ENCODE measurements at regions not wholly inside any gene's neighbourhood (a gene's known extent, or its start where the extent isn't known, plus 50 kb on each side); places are given as distances from the start of the nearest gene placed in this dataset.

DNA sequence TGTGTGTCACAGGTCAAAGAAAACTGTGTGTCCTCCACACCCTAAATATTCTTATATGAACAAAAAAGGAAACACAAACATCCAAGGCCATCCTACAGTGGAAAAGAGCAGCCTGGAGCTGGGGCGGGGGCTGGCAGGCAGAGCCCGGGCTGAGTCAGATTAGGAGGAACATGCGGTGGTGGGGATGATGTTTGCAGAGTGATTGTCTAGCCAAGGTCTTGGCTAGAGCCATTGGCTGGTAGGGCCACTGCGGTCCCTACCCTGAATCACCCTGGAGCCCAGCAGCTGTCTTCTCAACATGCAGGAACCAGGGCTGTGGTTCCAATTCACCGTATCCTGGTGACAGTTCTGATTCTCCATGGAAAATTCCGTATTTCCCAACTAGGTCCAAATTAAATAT is 439.5 kb downstream of the FGF9 start:
- intact Hi-C loops (cut with DNase I; ENCODE audit: low total_unique reads), result no loop called here
- H3K36me3 ChIP-seq, result no peaks in the 10 kb centered on the region
- no peaks in the 10 kb centered on the region for H3K9me3 ChIP-seq
- peaks cover 0 to 4% of the 10 kb centered on the region in 2 donors for H3K27me3 ChIP-seq
- H3K27ac ChIP-seq, result no peak overlapping the region
- no peak for DNase-seq (ENCODE audit: low spot score in 2 of 2)
- H3K4me3 ChIP-seq, result no peak overlapping the region
- no peaks in the 10 kb centered on the region for H3K4me1 ChIP-seq
- TF ChIP-seq POLR2A (IDR thresholded peaks at IDR 0.05) (no peak), POLR2AphosphoS5 (IDR thresholded peaks at IDR 0.05) (no peak)
- TF ChIP-seq, protein P1, sequence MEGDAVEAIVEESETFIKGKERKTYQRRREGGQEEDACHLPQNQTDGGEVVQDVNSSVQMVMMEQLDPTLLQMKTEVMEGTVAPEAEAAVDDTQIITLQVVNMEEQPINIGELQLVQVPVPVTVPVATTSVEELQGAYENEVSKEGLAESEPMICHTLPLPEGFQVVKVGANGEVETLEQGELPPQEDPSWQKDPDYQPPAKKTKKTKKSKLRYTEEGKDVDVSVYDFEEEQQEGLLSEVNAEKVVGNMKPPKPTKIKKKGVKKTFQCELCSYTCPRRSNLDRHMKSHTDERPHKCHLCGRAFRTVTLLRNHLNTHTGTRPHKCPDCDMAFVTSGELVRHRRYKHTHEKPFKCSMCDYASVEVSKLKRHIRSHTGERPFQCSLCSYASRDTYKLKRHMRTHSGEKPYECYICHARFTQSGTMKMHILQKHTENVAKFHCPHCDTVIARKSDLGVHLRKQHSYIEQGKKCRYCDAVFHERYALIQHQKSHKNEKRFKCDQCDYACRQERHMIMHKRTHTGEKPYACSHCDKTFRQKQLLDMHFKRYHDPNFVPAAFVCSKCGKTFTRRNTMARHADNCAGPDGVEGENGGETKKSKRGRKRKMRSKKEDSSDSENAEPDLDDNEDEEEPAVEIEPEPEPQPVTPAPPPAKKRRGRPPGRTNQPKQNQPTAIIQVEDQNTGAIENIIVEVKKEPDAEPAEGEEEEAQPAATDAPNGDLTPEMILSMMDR (IDR thresholded peaks at IDR 0.05), result no peak

DNA sequence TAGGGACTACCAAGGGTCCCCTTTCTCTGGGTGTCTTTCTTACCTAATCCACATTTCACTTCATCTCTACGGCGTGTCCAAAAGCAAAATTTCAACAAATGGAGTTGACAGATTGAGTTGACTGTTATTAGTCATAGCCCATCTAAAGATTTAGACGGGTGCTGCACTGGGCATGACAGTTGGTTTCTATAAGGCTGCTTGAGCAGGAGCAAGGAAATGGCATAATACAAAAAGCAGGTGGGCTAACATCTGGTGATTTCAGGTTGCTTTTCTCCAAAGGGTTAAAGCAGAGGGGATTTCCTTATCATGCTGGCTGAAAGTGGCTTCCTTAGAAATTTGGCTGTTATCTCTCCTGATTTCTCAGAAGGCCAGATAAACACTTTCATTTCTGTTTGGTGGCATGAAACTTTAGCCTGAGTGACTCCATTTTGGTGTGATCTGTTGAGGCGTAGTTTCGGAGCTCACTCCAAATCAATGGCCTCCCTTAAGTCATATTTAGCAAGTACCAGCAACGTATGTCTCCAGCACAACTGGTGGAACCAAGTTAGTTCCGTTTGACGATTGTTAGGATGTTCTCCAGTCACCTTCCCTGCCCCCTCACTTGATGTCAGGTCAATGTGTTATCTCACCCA is 440.4 kb downstream of the FGF9 start:
- no peaks in the 10 kb centered on the region for H3K4me1 ChIP-seq
- peaks cover 0 to 4% of the 10 kb centered on the region in 2 donors for H3K27me3 ChIP-seq
- intact Hi-C loops (cut with DNase I; ENCODE audit: low total_unique reads), result no loop called here
- no peak overlapping the region for H3K27ac ChIP-seq
- DNase-seq (ENCODE audit: low spot score in 2 of 2), result no peak
- H3K9me3 ChIP-seq, result no peaks in the 10 kb centered on the region
- H3K36me3 ChIP-seq, result no peaks in the 10 kb centered on the region
- TF ChIP-seq, protein P1 (IDR thresholded peaks at IDR 0.05), result no peak
- TF ChIP-seq POLR2AphosphoS5 (IDR thresholded peaks at IDR 0.05) (no peak), POLR2A (IDR thresholded peaks at IDR 0.05) (no peak)
- H3K4me3 ChIP-seq, result no peak overlapping the region

DNA sequence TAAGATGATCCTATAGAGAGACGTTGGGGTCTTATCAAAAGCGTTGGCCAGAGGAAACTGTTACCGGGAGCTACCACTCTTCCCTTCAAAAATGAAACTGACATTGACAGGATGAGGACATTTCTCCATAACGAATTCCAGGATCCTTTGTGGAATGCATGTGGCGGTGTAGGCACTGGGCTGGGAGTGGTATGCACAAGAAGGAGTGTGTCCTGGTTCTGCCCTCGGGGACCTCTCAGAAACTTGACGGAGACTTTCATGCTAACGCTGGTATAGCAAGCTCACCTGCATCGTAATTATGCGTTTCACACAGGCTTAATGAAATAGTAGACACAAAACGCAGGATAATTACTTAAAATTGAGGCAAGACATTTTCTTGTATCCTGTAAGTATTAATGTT is 441.1 kb downstream of the FGF9 start:
- no peaks in the 10 kb centered on the region for H3K9me3 ChIP-seq
- no peaks in the 10 kb centered on the region for H3K36me3 ChIP-seq
- no peaks in the 10 kb centered on the region for H3K4me1 ChIP-seq
- intact Hi-C loops (cut with DNase I; ENCODE audit: low total_unique reads), result no loop called here
- DNase-seq (ENCODE audit: low spot score in 2 of 2), result no peak
- H3K27ac ChIP-seq, result no peak overlapping the region
- no peak for TF ChIP-seq POLR2AphosphoS5 (IDR thresholded peaks at IDR 0.05)
- no peak for TF ChIP-seq POLR2A (IDR thresholded peaks at IDR 0.05)
- TF ChIP-seq, protein P1 (IDR thresholded peaks at IDR 0.05), result no peak
- H3K27me3 ChIP-seq, result peaks cover 0 to 4% of the 10 kb centered on the region in 2 donors
- no peak overlapping the region for H3K4me3 ChIP-seq

DNA sequence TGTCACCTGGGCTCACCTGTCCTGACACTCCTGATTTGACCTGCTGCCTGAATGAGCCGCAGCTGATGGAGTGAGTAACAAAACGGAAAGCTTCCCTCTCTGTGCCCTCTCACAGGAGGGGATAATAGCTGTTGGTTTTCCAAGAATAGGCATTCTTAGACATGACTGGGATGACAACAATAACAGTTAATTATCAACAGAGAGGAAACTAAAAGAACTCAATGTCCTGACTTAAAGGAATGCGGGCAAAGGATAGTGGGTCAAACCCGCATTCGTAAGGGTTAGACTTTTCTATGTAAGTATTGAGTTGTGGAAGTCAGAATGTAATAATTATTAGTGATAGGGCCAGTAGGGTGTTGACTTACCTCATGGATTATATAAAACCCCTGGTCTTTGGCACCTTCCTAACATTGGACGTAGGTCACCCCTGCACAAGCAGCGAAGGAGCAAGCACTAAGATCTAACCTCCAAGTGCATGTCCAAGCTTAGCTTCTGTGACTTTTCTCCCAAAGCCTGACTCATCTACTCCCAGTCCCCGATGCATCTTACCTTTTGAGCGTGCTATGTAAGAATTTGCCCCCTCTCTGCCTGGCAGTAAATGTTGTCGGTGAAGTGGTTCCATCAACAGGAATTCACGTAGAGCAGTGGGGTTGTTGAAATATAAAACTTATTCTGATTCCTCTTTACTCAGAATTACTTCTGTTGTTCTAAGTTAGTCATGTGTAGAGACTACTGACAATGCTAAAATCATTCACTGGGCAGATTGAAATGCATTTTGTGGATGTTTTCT is 442.3 kb downstream of the FGF9 start:
- no peak for TF ChIP-seq POLR2AphosphoS5 (IDR thresholded peaks at IDR 0.05)
- TF ChIP-seq, protein P1 (IDR thresholded peaks at IDR 0.05), result no peak
- TF ChIP-seq POLR2A (IDR thresholded peaks at IDR 0.05), result no peak
- Histone ChIP-seq H3K9me3 (no peaks in the 10 kb centered on the region), H3K4me1 (no peaks in the 10 kb centered on the region), H3K4me3 (no peak overlapping the region), H3K27me3 (peaks cover 0 to 4% of the 10 kb centered on the region in 2 donors), H3K36me3 (no peaks in the 10 kb centered on the region), H3K27ac (no peak overlapping the region)
- intact Hi-C loops (cut with DNase I; ENCODE audit: low total_unique reads), result no loop called here
- DNase-seq (ENCODE audit: low spot score in 2 of 2), result no peak

DNA sequence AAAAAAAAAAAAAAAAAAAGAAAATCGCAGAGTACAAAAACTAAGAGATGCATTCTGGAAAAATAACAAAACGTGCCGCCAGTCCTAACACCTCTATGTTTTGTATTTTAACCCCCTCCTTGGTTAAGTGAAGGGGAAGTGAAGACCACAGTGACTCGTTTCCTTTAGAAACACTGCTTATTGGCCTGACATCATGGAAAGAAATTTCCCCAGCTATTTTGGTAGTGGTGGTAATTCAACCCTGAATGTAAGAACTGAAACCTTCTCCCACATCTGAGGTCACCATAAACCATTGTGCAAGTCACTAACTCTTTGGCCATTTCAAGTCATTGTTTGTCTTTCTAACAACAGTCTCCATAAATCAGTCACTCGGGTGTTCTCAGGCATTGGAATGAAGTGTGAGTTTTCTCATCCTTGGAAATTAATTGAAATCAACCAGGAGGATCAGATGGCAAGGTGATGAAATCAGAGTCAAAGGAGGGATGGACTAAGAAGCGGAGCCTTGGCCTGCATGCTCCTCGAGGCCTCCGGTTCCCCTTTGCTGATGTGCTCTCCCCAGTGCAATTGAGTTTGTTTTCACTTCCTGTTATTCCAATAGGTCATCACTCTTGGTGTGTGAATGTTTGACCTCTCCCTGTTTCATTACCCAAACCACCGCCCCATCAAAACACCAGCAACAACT is 443.9 kb downstream of the FGF9 start:
- Histone ChIP-seq H3K36me3 (no peaks in the 10 kb centered on the region), H3K27ac (no peak overlapping the region), H3K9me3 (no peaks in the 10 kb centered on the region), H3K27me3 (peaks cover 0 to 4% of the 10 kb centered on the region in 2 donors), H3K4me3 (no peak overlapping the region), H3K4me1 (no peaks in the 10 kb centered on the region)
- no peak for TF ChIP-seq POLR2AphosphoS5 (IDR thresholded peaks at IDR 0.05)
- TF ChIP-seq, protein P1 (IDR thresholded peaks at IDR 0.05), result no peak
- TF ChIP-seq POLR2A (IDR thresholded peaks at IDR 0.05), result no peak
- DNase-seq (ENCODE audit: low spot score in 2 of 2), result no peak
- intact Hi-C loops (cut with DNase I; ENCODE audit: low total_unique reads), result no loop called here
